H1 (cell line): ENCODE measurements at regions not wholly inside any gene's neighbourhood (a gene's known extent, or its start where the extent isn't known, plus 50 kb on each side); places are given as distances from the start of the nearest gene placed in this dataset.

Experiments
- CHD2 ChIP-seq: IDR thresholded peaks from 2 replicates; pipeline ENCODE4 v1.6.1; 2012; ENCODE audit warnings: low read length, improper control_type of control experiment
- EZH2 ChIP-seq: fragments of 200-600 bp; sonication (generic); IDR thresholded peaks from 2 replicates; pipeline ENCODE4 v1.7.1; 2012; ENCODE audit warnings: low read depth, mild to moderate bottlenecking, moderate library complexity, low read length, inconsistent platforms; ENCODE audit not compliant: severe bottlenecking
- FOSL1 ChIP-seq: IDR thresholded peaks from 2 replicates; pipeline ENCODE4 v1.6.1; 2011; ENCODE audit warnings: mild to moderate bottlenecking, low read depth, low read length, moderate library complexity; ENCODE audit not compliant: insufficient read depth
- GTF2F1 ChIP-seq: IDR thresholded peaks from 2 replicates; pipeline ENCODE4 v1.6.1; 2012; ENCODE audit warnings: low read depth, low read length, improper control_type of control experiment, borderline replicate concordance
- MAFK ChIP-seq: IDR thresholded peaks from 2 replicates; pipeline ENCODE4 v1.6.1; 2012; ENCODE audit warnings: low read depth, mild to moderate bottlenecking, improper control_type of control experiment, low read length
- POLR2A ChIP-seq, 2 experiments: IDR thresholded peaks; 1 replicate in 1 of 2; 2 replicates in 1 of 2; pipeline ENCODE4 v1.6.1; 2011; ENCODE audit warnings: low read depth in 2 of 2, low read length in 2 of 2, mild to moderate bottlenecking in 2 of 2; ENCODE audit errors: control extremely low read depth in 1 of 2
- SP4 ChIP-seq: IDR thresholded peaks from 2 replicates; pipeline ENCODE4 v1.6.1; 2012; ENCODE audit warnings: low read length, inconsistent platforms
- TCF12 ChIP-seq: IDR thresholded peaks from 2 replicates; pipeline ENCODE4 v1.6.1; 2011; ENCODE audit warnings: low read depth, mild to moderate bottlenecking, low read length
- TF ChIP-seq, protein P1 (sequence below): fragments of 300-600 bp; sonication (generic); IDR thresholded peaks from 2 replicates; pipeline ENCODE4 v1.7.1; 2012; ENCODE audit warnings: low read length, moderate library complexity, mild to moderate bottlenecking, inconsistent platforms; ENCODE audit not compliant: insufficient replicate concordance
- TF ChIP-seq, protein P2 (sequence below): IDR thresholded peaks from 2 replicates; pipeline ENCODE4 v1.6.1; 2012; ENCODE audit warnings: low read length, inconsistent platforms

DNA sequence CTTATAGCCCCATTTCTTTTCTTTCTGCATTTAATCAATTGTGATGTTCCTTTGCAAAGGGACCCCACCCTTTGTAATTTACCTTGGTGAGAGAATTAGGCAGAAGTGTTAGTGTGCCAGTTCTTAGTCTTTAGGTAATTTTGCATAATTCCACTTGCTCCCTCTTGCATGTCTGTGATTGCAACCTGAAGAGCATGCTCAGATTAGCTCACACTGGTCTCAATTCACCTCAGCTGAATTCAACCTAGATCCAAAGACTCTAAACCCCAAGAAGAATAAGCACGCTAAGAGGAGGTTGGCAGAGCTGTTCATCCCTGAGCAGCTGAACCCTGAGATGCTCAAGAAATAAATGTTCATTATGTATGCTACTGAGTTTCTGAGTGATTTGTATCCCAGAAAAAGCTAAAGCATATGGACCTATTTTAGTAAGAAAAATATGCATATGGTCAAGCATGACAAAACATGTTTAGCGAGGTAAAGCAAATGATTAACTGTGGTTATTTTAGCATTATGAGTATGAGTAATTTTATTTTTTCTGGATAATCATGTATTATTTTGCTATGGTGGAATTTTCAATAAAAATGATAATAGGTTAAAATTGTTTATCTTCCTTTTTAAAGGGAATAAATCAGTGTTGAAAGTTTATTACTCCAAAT, 299.2 kb upstream of the ZSWIM2 start (continued):
- TF ChIP-seq, protein P1, sequence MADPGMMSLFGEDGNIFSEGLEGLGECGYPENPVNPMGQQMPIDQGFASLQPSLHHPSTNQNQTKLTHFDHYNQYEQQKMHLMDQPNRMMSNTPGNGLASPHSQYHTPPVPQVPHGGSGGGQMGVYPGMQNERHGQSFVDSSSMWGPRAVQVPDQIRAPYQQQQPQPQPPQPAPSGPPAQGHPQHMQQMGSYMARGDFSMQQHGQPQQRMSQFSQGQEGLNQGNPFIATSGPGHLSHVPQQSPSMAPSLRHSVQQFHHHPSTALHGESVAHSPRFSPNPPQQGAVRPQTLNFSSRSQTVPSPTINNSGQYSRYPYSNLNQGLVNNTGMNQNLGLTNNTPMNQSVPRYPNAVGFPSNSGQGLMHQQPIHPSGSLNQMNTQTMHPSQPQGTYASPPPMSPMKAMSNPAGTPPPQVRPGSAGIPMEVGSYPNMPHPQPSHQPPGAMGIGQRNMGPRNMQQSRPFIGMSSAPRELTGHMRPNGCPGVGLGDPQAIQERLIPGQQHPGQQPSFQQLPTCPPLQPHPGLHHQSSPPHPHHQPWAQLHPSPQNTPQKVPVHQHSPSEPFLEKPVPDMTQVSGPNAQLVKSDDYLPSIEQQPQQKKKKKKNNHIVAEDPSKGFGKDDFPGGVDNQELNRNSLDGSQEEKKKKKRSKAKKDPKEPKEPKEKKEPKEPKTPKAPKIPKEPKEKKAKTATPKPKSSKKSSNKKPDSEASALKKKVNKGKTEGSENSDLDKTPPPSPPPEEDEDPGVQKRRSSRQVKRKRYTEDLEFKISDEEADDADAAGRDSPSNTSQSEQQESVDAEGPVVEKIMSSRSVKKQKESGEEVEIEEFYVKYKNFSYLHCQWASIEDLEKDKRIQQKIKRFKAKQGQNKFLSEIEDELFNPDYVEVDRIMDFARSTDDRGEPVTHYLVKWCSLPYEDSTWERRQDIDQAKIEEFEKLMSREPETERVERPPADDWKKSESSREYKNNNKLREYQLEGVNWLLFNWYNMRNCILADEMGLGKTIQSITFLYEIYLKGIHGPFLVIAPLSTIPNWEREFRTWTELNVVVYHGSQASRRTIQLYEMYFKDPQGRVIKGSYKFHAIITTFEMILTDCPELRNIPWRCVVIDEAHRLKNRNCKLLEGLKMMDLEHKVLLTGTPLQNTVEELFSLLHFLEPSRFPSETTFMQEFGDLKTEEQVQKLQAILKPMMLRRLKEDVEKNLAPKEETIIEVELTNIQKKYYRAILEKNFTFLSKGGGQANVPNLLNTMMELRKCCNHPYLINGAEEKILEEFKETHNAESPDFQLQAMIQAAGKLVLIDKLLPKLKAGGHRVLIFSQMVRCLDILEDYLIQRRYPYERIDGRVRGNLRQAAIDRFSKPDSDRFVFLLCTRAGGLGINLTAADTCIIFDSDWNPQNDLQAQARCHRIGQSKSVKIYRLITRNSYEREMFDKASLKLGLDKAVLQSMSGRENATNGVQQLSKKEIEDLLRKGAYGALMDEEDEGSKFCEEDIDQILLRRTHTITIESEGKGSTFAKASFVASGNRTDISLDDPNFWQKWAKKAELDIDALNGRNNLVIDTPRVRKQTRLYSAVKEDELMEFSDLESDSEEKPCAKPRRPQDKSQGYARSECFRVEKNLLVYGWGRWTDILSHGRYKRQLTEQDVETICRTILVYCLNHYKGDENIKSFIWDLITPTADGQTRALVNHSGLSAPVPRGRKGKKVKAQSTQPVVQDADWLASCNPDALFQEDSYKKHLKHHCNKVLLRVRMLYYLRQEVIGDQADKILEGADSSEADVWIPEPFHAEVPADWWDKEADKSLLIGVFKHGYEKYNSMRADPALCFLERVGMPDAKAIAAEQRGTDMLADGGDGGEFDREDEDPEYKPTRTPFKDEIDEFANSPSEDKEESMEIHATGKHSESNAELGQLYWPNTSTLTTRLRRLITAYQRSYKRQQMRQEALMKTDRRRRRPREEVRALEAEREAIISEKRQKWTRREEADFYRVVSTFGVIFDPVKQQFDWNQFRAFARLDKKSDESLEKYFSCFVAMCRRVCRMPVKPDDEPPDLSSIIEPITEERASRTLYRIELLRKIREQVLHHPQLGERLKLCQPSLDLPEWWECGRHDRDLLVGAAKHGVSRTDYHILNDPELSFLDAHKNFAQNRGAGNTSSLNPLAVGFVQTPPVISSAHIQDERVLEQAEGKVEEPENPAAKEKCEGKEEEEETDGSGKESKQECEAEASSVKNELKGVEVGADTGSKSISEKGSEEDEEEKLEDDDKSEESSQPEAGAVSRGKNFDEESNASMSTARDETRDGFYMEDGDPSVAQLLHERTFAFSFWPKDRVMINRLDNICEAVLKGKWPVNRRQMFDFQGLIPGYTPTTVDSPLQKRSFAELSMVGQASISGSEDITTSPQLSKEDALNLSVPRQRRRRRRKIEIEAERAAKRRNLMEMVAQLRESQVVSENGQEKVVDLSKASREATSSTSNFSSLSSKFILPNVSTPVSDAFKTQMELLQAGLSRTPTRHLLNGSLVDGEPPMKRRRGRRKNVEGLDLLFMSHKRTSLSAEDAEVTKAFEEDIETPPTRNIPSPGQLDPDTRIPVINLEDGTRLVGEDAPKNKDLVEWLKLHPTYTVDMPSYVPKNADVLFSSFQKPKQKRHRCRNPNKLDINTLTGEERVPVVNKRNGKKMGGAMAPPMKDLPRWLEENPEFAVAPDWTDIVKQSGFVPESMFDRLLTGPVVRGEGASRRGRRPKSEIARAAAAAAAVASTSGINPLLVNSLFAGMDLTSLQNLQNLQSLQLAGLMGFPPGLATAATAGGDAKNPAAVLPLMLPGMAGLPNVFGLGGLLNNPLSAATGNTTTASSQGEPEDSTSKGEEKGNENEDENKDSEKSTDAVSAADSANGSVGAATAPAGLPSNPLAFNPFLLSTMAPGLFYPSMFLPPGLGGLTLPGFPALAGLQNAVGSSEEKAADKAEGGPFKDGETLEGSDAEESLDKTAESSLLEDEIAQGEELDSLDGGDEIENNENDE: no peak
- TF ChIP-seq TCF12 (no peak), GTF2F1 (no peak), FOSL1 (no peak), POLR2A (IDR thresholded peaks at IDR 0.05; ENCODE audit: control extremely low read depth in 1 of 2, low read depth in 2 of 2, low read length in 2 of 2) (no peak), MAFK (no peak), SP4 (no peak), CHD2 (no peak), EZH2 (no peak)
- TF ChIP-seq, protein P2, sequence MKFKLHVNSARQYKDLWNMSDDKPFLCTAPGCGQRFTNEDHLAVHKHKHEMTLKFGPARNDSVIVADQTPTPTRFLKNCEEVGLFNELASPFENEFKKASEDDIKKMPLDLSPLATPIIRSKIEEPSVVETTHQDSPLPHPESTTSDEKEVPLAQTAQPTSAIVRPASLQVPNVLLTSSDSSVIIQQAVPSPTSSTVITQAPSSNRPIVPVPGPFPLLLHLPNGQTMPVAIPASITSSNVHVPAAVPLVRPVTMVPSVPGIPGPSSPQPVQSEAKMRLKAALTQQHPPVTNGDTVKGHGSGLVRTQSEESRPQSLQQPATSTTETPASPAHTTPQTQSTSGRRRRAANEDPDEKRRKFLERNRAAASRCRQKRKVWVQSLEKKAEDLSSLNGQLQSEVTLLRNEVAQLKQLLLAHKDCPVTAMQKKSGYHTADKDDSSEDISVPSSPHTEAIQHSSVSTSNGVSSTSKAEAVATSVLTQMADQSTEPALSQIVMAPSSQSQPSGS: no peak
